Right lobe of liver (tissue), 6 donors: ENCODE measurements at regions not wholly inside any gene's neighbourhood (a gene's known extent, or its start where the extent isn't known, plus 50 kb on each side); places are given as distances from the start of the nearest gene placed in this dataset.
"Not testable (repeated sequence)": the region's sequence is repeated elsewhere in the genome, so short reads cannot be mapped to it uniquely, and the experiment has no call there.

Experiments used
- ATAC-seq, 4 donors: fragments of 200-7000 bp; cut with Tn5 transposase; one replicate each; pipeline ENCODE4 v1.9.1; 2020; ENCODE audit warnings: mild to moderate bottlenecking in 4 of 4, moderate library complexity in 4 of 4
- DNase-seq, 3 donors: peaks; one replicate each; pipeline ENCODE4 v3.0.0-alpha.2; 2020
- H3K27ac ChIP-seq, 3 donors: fragments of 200-600 bp; one replicate each; pipeline ENCODE4 v1.8.0; 2022
- H3K27me3 ChIP-seq, 2 donors: fragments of 200-600 bp; one replicate each; pipeline ENCODE4 v1.8.0; 2022
- H3K36me3 ChIP-seq, 4 donors: fragments of 200-600 bp; sonication (generic) in 1 of 4; one replicate each; pipeline versions ENCODE4 v1.5.1 to v1.8.0; 2017 to 2022; ENCODE audit warnings: control low read depth in 1 of 4
- H3K4me1 ChIP-seq, 4 donors: fragments of 200-600 bp; sonication (generic) in 1 of 4; one replicate each; pipeline versions ENCODE4 v1.5.1 to v1.8.0; 2017 to 2022; ENCODE audit warnings: control low read depth in 1 of 4
- H3K4me3 ChIP-seq, 3 donors: fragments of 200-600 bp; one replicate each; pipeline ENCODE4 v1.8.0; 2022
- H3K9me3 ChIP-seq, 4 donors: fragments of 200-600 bp; sonication (generic) in 1 of 4; one replicate each; pipeline versions ENCODE4 v1.5.1 to v1.8.0; 2017 to 2022; ENCODE audit warnings: control low read depth in 1 of 4
- POLR2A ChIP-seq: fragments of 450-650 bp; IDR thresholded peaks from one replicate; pipeline ENCODE4 v1.6.1; 2017; ENCODE audit warnings: antibody characterized with exemption, mild to moderate bottlenecking
- WGBS: methylation state at CpG from one replicate; pipeline ENCODE4 v1.1.6; 2018; ENCODE audit warnings: low coverage, low lambda C conversion rate; ENCODE audit not compliant: insufficient coverage; ENCODE audit errors: missing lambda C conversion rate; 5-methylcytosine and 5-hydroxymethylcytosine counted together
- intact Hi-C, 2 donors: fragments of 100-400 bp; cut with DNase I; formaldehyde crosslinking; loops; one replicate each; pipeline versions ENCODE4 v1.11.2 to v1.14.1; 2022
- TF ChIP-seq, protein P1 (sequence below), 4 donors: fragments of 200-600 bp in 3 of 4; fragments of 450-650 bp in 1 of 4; IDR thresholded peaks; one replicate each; pipeline versions ENCODE4 v1.5.1 to v1.8.0; 2016 to 2022; ENCODE audit warnings: antibody characterized with exemption in 4 of 4, mild to moderate bottlenecking in 2 of 4
- donor health status: DM: no; HTN: yes; CAD: no.
- donor health status: DM: no; HTN: no; CAD: no.
- donor health status: DM: no; HTN: no; CAD: no.
- donor health status: DM: no; HTN: yes; CAD: no.
- donor health status: DM: no; HTN: yes; CAD: no.

DNA sequence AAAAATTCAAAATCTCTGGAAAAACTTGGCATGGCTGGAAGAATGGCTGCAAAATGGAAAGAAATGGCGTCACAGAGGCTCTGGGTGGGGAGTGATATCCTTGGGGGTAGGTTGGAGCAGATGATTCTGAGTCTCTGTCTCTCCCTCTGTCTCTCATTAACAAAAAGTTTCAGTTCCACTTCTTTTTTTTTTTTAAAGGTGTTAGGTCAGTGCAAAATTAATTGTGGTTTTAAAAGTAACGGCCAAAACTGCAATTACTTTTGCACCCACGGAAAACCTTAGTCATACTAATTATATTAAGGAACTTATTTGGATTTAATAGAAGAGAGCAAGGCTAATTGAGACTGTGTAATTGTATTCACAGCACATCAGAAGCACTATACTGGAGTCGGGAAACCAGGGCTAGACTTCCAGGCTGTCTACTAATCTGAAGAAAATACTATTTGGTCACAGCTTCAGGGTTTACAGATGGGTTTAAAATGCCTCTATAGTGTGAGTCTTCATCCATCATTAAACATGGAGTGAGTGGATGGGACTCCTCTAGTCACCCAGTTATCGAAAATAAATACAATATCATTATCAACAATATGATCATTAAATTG lies 289.1 kb upstream of the PLD5 start:
- no peaks in the 10 kb centered on the region for H3K9me3 ChIP-seq
- intact Hi-C loops = no loop called here
- no peak for DNase-seq
- no peak overlapping the region for H3K4me3 ChIP-seq
- H3K4me1 ChIP-seq = no peaks in the 10 kb centered on the region
- no peaks in the 10 kb centered on the region for H3K36me3 ChIP-seq
- no peak overlapping the region for H3K27ac ChIP-seq
- no peak for TF ChIP-seq POLR2A
- TF ChIP-seq, protein P1, sequence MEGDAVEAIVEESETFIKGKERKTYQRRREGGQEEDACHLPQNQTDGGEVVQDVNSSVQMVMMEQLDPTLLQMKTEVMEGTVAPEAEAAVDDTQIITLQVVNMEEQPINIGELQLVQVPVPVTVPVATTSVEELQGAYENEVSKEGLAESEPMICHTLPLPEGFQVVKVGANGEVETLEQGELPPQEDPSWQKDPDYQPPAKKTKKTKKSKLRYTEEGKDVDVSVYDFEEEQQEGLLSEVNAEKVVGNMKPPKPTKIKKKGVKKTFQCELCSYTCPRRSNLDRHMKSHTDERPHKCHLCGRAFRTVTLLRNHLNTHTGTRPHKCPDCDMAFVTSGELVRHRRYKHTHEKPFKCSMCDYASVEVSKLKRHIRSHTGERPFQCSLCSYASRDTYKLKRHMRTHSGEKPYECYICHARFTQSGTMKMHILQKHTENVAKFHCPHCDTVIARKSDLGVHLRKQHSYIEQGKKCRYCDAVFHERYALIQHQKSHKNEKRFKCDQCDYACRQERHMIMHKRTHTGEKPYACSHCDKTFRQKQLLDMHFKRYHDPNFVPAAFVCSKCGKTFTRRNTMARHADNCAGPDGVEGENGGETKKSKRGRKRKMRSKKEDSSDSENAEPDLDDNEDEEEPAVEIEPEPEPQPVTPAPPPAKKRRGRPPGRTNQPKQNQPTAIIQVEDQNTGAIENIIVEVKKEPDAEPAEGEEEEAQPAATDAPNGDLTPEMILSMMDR (IDR thresholded peaks at IDR 0.05) = no peak
- ATAC-seq = no peak
- no peaks in the 10 kb centered on the region for H3K27me3 ChIP-seq
- 41% methylated on average over 5 of the region's 5 CpGs for WGBS

DNA sequence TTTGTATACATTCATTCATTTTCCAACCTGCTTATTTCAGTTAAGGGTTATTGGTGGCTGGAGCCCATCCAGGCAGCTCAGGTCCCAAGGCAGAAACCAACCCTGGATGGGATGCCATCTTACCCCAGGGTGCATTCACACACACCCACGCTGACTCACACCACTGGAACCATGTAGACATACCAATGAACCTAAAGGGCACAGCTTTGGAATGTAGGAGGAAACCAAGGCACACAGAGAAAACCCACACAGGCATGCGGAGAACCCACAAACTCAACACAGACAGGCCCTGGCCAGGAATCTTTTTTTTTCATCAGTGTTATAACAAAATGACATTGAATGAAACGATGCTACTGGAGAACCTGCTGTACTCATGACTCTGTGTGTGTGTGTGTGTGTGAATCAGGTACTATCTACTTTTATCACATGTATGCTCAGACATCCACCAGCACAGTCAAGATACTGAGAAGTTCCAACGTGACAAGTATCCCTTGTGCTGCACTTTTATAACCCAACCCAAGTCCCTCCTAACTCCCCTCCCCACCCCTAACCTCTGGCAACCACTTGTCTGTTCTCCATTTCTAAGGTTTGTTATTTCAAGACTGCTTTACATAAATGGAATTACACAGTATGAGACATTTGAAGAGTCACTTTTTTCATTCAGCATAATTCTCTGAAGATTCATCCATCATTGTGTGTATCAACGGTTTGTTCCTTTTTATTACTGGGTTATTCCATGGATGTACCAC lies 286.8 kb upstream of the PLD5 start:
- H3K4me1 ChIP-seq = no peaks in the 10 kb centered on the region
- H3K36me3 ChIP-seq = no peaks in the 10 kb centered on the region
- DNase-seq (no peak), ATAC-seq (no peak)
- 38% methylated on average over 4 of the region's 5 CpGs for WGBS
- TF ChIP-seq POLR2A = no peak
- TF ChIP-seq, protein P1 (IDR thresholded peaks at IDR 0.05) = no peak
- intact Hi-C loops = no loop called here
- no peaks in the 10 kb centered on the region for H3K9me3 ChIP-seq
- no peak overlapping the region for H3K4me3 ChIP-seq
- H3K27ac ChIP-seq = no peak overlapping the region
- no peaks in the 10 kb centered on the region for H3K27me3 ChIP-seq

DNA sequence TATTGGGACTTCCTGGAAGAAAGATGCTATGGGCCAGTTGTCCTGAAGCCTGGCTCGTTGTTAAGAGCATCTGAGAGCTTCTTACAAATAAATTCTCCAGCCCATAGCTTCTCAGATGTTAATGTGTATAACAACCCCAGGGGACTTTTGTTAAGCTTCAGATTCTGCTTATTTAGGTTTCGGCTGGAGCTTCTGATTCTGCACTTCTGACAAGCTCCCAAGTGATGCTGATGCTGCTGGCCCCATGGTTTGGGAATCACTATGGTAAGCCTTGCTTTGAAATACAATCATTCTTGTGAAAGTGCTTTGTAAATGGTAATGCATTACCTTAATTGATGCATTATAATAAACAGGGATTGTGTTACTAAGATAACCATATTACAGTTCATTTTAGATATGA lies 281.8 kb upstream of the PLD5 start:
- Histone ChIP-seq H3K4me1 (no peaks in the 10 kb centered on the region), H3K27me3 (no peaks in the 10 kb centered on the region), H3K27ac (no peak overlapping the region), H3K36me3 (no peaks in the 10 kb centered on the region), H3K9me3 (no peaks in the 10 kb centered on the region), H3K4me3 (no peak overlapping the region)
- intact Hi-C loops = no loop called here
- no peak for TF ChIP-seq POLR2A
- ATAC-seq (no peak), DNase-seq (no peak)
- WGBS = 38% methylated on average over 2 of the region's 2 CpGs

DNA sequence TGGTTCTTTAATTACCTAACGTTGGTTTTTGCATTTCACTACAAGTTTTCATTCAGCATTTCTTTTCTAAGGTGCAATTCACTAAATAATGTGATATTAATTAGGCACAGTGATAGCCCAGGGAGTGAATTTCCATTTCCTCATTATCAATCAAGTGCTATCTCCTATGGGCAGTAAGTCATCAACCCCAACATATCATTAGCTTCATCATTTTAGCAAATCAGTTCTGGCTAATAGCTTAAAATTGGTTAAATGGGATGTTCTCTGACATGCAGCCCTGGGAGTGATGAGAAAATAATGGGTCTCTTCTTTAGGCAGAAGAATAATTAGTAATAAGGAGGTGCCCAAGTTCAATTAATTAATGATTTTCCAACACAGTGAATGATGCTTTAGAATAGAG lies 280.9 kb upstream of the PLD5 start:
- H3K27me3 ChIP-seq, H3K27ac ChIP-seq, H3K4me1 ChIP-seq, H3K9me3 ChIP-seq, intact Hi-C loops, ATAC-seq, H3K4me3 ChIP-seq, H3K36me3 ChIP-seq, DNase-seq: not testable (repeated sequence)
- WGBS = 33% methylated on average over 1 of the region's 1 CpG

DNA sequence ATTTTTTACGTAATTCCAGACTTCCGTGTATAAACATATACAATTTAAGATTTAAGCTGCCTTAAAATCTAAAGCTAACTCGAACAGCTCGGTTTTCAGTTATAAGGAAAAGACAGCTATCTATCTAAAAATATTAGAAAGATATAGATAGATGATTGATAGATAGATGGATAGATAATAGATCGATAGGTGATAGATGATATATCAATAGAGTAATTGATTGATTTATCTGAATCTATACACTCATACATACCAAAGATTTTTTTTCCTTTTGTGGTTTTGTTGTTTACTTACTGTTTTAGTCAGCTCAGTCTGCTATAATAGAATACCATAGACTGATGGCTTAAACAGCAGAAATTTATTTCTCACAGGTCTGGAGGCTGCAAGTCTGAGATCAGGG lies 278.5 kb upstream of the PLD5 start:
- Histone ChIP-seq H3K27ac (no peak overlapping the region), H3K4me3 (no peak overlapping the region), H3K36me3 (no peaks in the 10 kb centered on the region), H3K9me3 (no peaks in the 10 kb centered on the region), H3K4me1 (no peaks in the 10 kb centered on the region), H3K27me3 (no peaks in the 10 kb centered on the region)
- 67% methylated on average over 5 of the region's 5 CpGs for WGBS
- ATAC-seq (no peak), DNase-seq (no peak)
- intact Hi-C loops = no loop called here
- TF ChIP-seq, protein P1 (IDR thresholded peaks at IDR 0.05) = no peak
- TF ChIP-seq POLR2A = no peak
